GM23338 (cell line): ENCODE measurements at regions not wholly inside any gene's neighbourhood (a gene's known extent, or its start where the extent isn't known, plus 50 kb on each side); places are given as distances from the start of the nearest gene placed in this dataset.

ENCODE experiments used
- ATAC-seq: fragments of 200-7000 bp; cut with Tn5 transposase; 3 replicates; pipeline ENCODE4 v1.9.1; 2020
- DNase-seq: peaks from one replicate; pipeline ENCODE4 v3.0.0-alpha.2; 2015; ENCODE audit warnings: low spot score
- H2AFZ ChIP-seq: fragments of 200-600 bp; sonication (generic); 2 replicates; pipeline ENCODE4 v1.8.0; 2016; ENCODE audit warnings: antibody characterized with exemption, mild to moderate bottlenecking, moderate library complexity
- H3F3A ChIP-seq: fragments of 200-600 bp; sonication (generic); replicated peaks from 2 replicates; pipeline ENCODE4 v1.8.0; 2017; ENCODE audit warnings: antibody characterized with exemption, mixed run types, low read depth
- H3K27ac ChIP-seq: fragments of 200-600 bp; sonication (generic); 2 replicates; pipeline ENCODE4 v1.6.1; 2016; ENCODE audit warnings: low read depth
- H3K27me3 ChIP-seq: fragments of 200-600 bp; sonication (generic); 2 replicates; pipeline ENCODE4 v1.8.0; 2016; ENCODE audit warnings: mild to moderate bottlenecking, mixed run types, moderate library complexity; ENCODE audit not compliant: insufficient read depth
- H3K36me3 ChIP-seq: fragments of 200-600 bp; sonication (generic); 2 replicates; pipeline ENCODE4 v1.8.0; 2016; ENCODE audit warnings: mild to moderate bottlenecking; ENCODE audit not compliant: insufficient read depth
- H3K4me1 ChIP-seq: fragments of 200-600 bp; sonication (generic); 2 replicates; pipeline ENCODE4 v1.8.0; 2016; ENCODE audit warnings: mild to moderate bottlenecking, moderate library complexity; ENCODE audit not compliant: insufficient read depth
- H3K4me2 ChIP-seq: fragments of 200-600 bp; sonication (generic); 2 replicates; pipeline ENCODE4 v1.7.1; 2017; ENCODE audit warnings: mixed run types
- H3K4me3 ChIP-seq: fragments of 200-600 bp; sonication (generic); 2 replicates; pipeline ENCODE4 v1.6.1; 2016; ENCODE audit warnings: mixed run types
- H3K79me2 ChIP-seq: fragments of 200-600 bp; sonication (generic); replicated peaks from 2 replicates; pipeline ENCODE4 v1.8.0; 2017; ENCODE audit warnings: mild to moderate bottlenecking; ENCODE audit not compliant: insufficient read depth
- H3K9me2 ChIP-seq: fragments of 200-600 bp; sonication (generic); 2 replicates; pipeline ENCODE4 v1.8.0; 2017; ENCODE audit not compliant: insufficient read depth
- H4K20me1 ChIP-seq: fragments of 200-600 bp; sonication (generic); replicated peaks from 2 replicates; pipeline ENCODE4 v1.8.0; 2017; ENCODE audit warnings: mild to moderate bottlenecking; ENCODE audit not compliant: insufficient read depth
- H3K27ac Mint-ChIP-seq: 2 replicates; pipeline ENCODE4 v1.8.0; 2020; ENCODE audit warnings: inconsistent platforms, mild to moderate bottlenecking, moderate library complexity, mixed read lengths
- H3K27me3 Mint-ChIP-seq: 3 replicates; pipeline ENCODE4 v1.8.0; 2022; ENCODE audit warnings: low read depth, mild to moderate bottlenecking, moderate library complexity, mixed read lengths, inconsistent platforms; ENCODE audit not compliant: insufficient read depth, poor library complexity
- H3K36me3 Mint-ChIP-seq: 3 replicates; pipeline ENCODE4 v1.8.0; 2021; ENCODE audit warnings: low read depth, mild to moderate bottlenecking, inconsistent platforms, moderate library complexity, mixed read lengths
- H3K4me1 Mint-ChIP-seq: 3 replicates; pipeline ENCODE4 v1.8.0; 2020; ENCODE audit warnings: mild to moderate bottlenecking, inconsistent platforms, mixed read lengths
- H3K4me3 Mint-ChIP-seq: 3 replicates; pipeline ENCODE4 v1.8.0; 2021; ENCODE audit warnings: moderate library complexity, mild to moderate bottlenecking, inconsistent platforms, mixed read lengths
- H3K9me3 Mint-ChIP-seq: 3 replicates; pipeline ENCODE4 v1.8.0; 2020; ENCODE audit warnings: moderate library complexity, mild to moderate bottlenecking, inconsistent platforms, mixed read lengths
- CREB1 ChIP-seq: fragments of 250-450 bp; sonication (Bioruptor Pico); IDR thresholded peaks from 2 replicates; pipeline ENCODE4 v1.5.0; 2020; ENCODE audit warnings: low read depth, mild to moderate bottlenecking, moderate library complexity
- EZH2 ChIP-seq: fragments of 200-600 bp; sonication (generic); IDR thresholded peaks from one replicate; pipeline ENCODE4 v1.8.0; 2017; ENCODE audit warnings: antibody characterized with exemption, mild to moderate bottlenecking, low read depth; ENCODE audit not compliant: unreplicated experiment
- EZH2phosphoT487 ChIP-seq: fragments of 200-600 bp; sonication (generic); IDR thresholded peaks from one replicate; pipeline ENCODE4 v1.8.1; 2018; ENCODE audit warnings: antibody characterized with exemption; ENCODE audit not compliant: unreplicated experiment
- JUNB ChIP-seq: IDR thresholded peaks from one replicate; pipeline ENCODE4 v1.6.1; 2016; ENCODE audit warnings: antibody characterized with exemption; ENCODE audit not compliant: unreplicated experiment
- NANOG ChIP-seq: IDR thresholded peaks from 2 replicates; pipeline ENCODE4 v1.6.1; 2016; ENCODE audit warnings: antibody characterized with exemption, borderline replicate concordance
- POLR2AphosphoS5 ChIP-seq: IDR thresholded peaks from 2 replicates; pipeline ENCODE4 v1.6.1; 2016; ENCODE audit warnings: antibody characterized with exemption, low read depth
- STAT1 ChIP-seq: IDR thresholded peaks from one replicate; pipeline ENCODE4 v1.6.1; 2016; ENCODE audit warnings: antibody characterized with exemption; ENCODE audit not compliant: unreplicated experiment
- ZNF114 ChIP-seq: fragments of 250-450 bp; sonication (Bioruptor Pico); IDR thresholded peaks from 2 replicates; pipeline ENCODE4 v1.5.0; 2020; ENCODE audit warnings: mild to moderate bottlenecking, moderate library complexity
- ZNF331 ChIP-seq: fragments of 250-450 bp; sonication (Bioruptor Pico); IDR thresholded peaks from 2 replicates; pipeline ENCODE4 v1.5.0; 2020; ENCODE audit warnings: low read depth, mild to moderate bottlenecking, moderate library complexity
- TF ChIP-seq, protein P1 (sequence below): fragments of 250-450 bp; sonication (Bioruptor Pico); IDR thresholded peaks from 2 replicates; pipeline ENCODE4 v1.5.0; 2020; ENCODE audit warnings: mild to moderate bottlenecking, moderate library complexity
- TF ChIP-seq, protein P2 (sequence below): IDR thresholded peaks from one replicate; pipeline ENCODE4 v1.6.1; 2018; ENCODE audit warnings: antibody characterized with exemption; ENCODE audit not compliant: unreplicated experiment
- TF ChIP-seq, protein P3 (sequence below), 2 experiments: fragments of 200-600 bp in 1 of 2; sonication (generic) in 1 of 2; conservative IDR thresholded peaks; 2 replicates each; pipeline versions ENCODE4 v1.5.1 to v1.6.1; 2016 to 2017; ENCODE audit warnings: antibody characterized with exemption in 2 of 2, low read depth in 2 of 2, mild to moderate bottlenecking in 2 of 2, moderate library complexity in 1 of 2
- TF ChIP-seq, protein P4 (sequence below): IDR thresholded peaks from 2 replicates; pipeline ENCODE4 v1.6.1; 2016; ENCODE audit warnings: antibody characterized with exemption

DNA sequence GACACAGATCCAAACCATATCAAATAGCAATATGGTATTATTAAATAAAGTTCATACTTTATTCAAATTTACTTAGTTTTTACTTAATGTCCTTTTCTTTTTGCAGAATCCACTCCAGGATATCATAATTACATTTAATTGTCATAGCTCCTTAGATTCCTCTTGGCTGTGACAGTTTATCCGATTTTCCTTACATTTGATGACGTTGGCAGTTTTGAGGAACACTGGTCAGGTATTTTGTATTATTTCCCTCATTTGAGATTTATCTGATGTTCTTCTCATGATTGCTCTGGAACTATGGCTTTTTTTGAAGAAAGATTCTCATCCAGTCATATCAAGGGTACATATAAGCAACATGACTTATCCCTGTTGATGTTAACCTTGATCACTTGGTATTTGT, 198.3 kb upstream of the STAC start:
- Histone ChIP-seq H3K4me3 (no peak overlapping the region), H3K27me3 (no peaks in the 10 kb centered on the region), H4K20me1 (no peaks in the 10 kb centered on the region), H3K4me1 (peaks cover 12% of the 10 kb centered on the region), H3K36me3 (no peaks in the 10 kb centered on the region), H3K79me2 (no peaks in the 10 kb centered on the region), H2AFZ (no peak overlapping the region), H3F3A (no peaks in the 10 kb centered on the region), H3K9me2 (no peaks in the 10 kb centered on the region), H3K27ac (no peak overlapping the region), H3K4me2 (no peak overlapping the region)
- Mint-ChIP-seq H3K4me1 (peaks cover 12% of the 10 kb centered on the region), H3K27ac (no peak overlapping the region), H3K36me3 (no peaks in the 10 kb centered on the region), H3K4me3 (no peak overlapping the region), H3K27me3 (no peaks in the 10 kb centered on the region), H3K9me3 (no peaks in the 10 kb centered on the region; the same call in 2 of the 3 replicates)
- TF ChIP-seq, protein P1, sequence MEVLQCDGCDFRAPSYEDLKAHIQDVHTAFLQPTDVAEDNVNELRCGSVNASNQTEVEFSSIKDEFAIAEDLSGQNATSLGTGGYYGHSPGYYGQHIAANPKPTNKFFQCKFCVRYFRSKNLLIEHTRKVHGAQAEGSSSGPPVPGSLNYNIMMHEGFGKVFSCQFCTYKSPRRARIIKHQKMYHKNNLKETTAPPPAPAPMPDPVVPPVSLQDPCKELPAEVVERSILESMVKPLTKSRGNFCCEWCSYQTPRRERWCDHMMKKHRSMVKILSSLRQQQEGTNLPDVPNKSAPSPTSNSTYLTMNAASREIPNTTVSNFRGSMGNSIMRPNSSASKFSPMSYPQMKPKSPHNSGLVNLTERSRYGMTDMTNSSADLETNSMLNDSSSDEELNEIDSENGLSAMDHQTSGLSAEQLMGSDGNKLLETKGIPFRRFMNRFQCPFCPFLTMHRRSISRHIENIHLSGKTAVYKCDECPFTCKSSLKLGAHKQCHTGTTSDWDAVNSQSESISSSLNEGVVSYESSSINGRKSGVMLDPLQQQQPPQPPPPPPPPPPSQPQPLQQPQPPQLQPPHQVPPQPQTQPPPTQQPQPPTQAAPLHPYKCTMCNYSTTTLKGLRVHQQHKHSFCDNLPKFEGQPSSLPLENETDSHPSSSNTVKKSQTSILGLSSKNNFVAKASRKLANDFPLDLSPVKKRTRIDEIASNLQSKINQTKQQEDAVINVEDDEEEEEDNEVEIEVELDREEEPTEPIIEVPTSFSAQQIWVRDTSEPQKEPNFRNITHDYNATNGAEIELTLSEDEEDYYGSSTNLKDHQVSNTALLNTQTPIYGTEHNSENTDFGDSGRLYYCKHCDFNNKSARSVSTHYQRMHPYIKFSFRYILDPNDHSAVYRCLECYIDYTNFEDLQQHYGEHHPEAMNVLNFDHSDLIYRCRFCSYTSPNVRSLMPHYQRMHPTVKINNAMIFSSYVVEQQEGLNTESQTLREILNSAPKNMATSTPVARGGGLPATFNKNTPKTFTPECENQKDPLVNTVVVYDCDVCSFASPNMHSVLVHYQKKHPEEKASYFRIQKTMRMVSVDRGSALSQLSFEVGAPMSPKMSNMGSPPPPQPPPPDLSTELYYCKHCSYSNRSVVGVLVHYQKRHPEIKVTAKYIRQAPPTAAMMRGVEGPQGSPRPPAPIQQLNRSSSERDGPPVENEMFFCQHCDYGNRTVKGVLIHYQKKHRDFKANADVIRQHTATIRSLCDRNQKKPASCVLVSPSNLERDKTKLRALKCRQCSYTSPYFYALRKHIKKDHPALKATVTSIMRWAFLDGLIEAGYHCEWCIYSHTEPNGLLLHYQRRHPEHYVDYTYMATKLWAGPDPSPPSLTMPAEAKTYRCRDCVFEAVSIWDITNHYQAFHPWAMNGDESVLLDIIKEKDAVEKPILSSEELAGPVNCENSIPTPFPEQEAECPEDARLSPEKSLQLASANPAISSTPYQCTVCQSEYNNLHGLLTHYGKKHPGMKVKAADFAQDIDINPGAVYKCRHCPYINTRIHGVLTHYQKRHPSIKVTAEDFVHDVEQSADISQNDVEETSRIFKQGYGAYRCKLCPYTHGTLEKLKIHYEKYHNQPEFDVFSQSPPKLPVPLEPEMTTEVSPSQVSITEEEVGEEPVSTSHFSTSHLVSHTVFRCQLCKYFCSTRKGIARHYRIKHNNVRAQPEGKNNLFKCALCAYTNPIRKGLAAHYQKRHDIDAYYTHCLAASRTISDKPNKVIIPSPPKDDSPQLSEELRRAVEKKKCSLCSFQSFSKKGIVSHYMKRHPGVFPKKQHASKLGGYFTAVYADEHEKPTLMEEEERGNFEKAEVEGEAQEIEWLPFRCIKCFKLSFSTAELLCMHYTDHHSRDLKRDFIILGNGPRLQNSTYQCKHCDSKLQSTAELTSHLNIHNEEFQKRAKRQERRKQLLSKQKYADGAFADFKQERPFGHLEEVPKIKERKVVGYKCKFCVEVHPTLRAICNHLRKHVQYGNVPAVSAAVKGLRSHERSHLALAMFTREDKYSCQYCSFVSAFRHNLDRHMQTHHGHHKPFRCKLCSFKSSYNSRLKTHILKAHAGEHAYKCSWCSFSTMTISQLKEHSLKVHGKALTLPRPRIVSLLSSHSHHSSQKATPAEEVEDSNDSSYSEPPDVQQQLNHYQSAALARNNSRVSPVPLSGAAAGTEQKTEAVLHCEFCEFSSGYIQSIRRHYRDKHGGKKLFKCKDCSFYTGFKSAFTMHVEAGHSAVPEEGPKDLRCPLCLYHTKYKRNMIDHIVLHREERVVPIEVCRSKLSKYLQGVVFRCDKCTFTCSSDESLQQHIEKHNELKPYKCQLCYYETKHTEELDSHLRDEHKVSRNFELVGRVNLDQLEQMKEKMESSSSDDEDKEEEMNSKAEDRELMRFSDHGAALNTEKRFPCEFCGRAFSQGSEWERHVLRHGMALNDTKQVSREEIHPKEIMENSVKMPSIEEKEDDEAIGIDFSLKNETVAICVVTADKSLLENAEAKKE (CRISPR knock-in tag) = no peak
- TF ChIP-seq JUNB = no peak
- no peak for TF ChIP-seq NANOG
- TF ChIP-seq, protein P2, sequence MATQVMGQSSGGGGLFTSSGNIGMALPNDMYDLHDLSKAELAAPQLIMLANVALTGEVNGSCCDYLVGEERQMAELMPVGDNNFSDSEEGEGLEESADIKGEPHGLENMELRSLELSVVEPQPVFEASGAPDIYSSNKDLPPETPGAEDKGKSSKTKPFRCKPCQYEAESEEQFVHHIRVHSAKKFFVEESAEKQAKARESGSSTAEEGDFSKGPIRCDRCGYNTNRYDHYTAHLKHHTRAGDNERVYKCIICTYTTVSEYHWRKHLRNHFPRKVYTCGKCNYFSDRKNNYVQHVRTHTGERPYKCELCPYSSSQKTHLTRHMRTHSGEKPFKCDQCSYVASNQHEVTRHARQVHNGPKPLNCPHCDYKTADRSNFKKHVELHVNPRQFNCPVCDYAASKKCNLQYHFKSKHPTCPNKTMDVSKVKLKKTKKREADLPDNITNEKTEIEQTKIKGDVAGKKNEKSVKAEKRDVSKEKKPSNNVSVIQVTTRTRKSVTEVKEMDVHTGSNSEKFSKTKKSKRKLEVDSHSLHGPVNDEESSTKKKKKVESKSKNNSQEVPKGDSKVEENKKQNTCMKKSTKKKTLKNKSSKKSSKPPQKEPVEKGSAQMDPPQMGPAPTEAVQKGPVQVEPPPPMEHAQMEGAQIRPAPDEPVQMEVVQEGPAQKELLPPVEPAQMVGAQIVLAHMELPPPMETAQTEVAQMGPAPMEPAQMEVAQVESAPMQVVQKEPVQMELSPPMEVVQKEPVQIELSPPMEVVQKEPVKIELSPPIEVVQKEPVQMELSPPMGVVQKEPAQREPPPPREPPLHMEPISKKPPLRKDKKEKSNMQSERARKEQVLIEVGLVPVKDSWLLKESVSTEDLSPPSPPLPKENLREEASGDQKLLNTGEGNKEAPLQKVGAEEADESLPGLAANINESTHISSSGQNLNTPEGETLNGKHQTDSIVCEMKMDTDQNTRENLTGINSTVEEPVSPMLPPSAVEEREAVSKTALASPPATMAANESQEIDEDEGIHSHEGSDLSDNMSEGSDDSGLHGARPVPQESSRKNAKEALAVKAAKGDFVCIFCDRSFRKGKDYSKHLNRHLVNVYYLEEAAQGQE = no peak
- no peak for TF ChIP-seq ZNF114
- TF ChIP-seq EZH2 = no peak
- TF ChIP-seq CREB1 (CRISPR knock-in tag) = no peak
- TF ChIP-seq, protein P3, sequence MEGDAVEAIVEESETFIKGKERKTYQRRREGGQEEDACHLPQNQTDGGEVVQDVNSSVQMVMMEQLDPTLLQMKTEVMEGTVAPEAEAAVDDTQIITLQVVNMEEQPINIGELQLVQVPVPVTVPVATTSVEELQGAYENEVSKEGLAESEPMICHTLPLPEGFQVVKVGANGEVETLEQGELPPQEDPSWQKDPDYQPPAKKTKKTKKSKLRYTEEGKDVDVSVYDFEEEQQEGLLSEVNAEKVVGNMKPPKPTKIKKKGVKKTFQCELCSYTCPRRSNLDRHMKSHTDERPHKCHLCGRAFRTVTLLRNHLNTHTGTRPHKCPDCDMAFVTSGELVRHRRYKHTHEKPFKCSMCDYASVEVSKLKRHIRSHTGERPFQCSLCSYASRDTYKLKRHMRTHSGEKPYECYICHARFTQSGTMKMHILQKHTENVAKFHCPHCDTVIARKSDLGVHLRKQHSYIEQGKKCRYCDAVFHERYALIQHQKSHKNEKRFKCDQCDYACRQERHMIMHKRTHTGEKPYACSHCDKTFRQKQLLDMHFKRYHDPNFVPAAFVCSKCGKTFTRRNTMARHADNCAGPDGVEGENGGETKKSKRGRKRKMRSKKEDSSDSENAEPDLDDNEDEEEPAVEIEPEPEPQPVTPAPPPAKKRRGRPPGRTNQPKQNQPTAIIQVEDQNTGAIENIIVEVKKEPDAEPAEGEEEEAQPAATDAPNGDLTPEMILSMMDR (conservative IDR thresholded peaks at IDR 0.05; ENCODE audit: low read depth in 2 of 2) = no peak
- TF ChIP-seq, protein P4, sequence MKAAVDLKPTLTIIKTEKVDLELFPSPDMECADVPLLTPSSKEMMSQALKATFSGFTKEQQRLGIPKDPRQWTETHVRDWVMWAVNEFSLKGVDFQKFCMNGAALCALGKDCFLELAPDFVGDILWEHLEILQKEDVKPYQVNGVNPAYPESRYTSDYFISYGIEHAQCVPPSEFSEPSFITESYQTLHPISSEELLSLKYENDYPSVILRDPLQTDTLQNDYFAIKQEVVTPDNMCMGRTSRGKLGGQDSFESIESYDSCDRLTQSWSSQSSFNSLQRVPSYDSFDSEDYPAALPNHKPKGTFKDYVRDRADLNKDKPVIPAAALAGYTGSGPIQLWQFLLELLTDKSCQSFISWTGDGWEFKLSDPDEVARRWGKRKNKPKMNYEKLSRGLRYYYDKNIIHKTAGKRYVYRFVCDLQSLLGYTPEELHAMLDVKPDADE = no peak
- TF ChIP-seq ZNF331 (CRISPR knock-in tag) = no peak
- TF ChIP-seq EZH2phosphoT487 = no peak
- no peak for TF ChIP-seq POLR2AphosphoS5
- no peak for TF ChIP-seq STAT1
- DNase-seq (no peak), ATAC-seq (no peak)
